WI38 (cell line): ENCODE measurements at regions not wholly inside any gene's neighbourhood (a gene's known extent, or its start where the extent isn't known, plus 50 kb on each side); places are given as distances from the start of the nearest gene placed in this dataset.

Experiments used
- H3K4me3 ChIP-seq: 2 replicates; pipeline ENCODE4 v1.5.1; 2011; ENCODE audit warnings: low read depth, mild to moderate bottlenecking, control low read depth, low read length
- TF ChIP-seq, protein P1 (sequence below): IDR thresholded peaks from 2 replicates; pipeline ENCODE4 v1.5.1; 2012; ENCODE audit warnings: low read depth, mild to moderate bottlenecking, control low read depth, low read length

DNA sequence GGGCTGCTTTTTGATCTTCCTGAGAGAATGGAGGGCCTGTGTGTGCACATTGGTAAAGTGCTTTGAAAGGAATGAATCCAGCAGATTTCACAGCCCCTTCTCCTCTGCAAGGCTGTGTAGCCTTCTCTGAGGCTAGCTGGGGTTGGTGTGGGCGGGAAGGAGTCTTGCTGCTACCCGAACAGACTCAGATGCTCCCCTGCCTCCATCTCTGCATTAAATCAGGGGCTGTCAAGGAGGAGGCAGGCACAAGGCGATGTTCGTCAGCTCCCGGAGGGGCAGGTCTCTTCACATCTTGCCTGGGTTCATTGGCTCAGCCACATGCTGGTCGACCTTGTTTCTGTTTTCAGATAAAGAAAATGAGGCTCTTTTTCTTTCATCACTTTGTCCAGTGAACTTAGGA is 291.5 kb upstream of the SULF2 start:
- TF ChIP-seq, protein P1, sequence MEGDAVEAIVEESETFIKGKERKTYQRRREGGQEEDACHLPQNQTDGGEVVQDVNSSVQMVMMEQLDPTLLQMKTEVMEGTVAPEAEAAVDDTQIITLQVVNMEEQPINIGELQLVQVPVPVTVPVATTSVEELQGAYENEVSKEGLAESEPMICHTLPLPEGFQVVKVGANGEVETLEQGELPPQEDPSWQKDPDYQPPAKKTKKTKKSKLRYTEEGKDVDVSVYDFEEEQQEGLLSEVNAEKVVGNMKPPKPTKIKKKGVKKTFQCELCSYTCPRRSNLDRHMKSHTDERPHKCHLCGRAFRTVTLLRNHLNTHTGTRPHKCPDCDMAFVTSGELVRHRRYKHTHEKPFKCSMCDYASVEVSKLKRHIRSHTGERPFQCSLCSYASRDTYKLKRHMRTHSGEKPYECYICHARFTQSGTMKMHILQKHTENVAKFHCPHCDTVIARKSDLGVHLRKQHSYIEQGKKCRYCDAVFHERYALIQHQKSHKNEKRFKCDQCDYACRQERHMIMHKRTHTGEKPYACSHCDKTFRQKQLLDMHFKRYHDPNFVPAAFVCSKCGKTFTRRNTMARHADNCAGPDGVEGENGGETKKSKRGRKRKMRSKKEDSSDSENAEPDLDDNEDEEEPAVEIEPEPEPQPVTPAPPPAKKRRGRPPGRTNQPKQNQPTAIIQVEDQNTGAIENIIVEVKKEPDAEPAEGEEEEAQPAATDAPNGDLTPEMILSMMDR: no peak

DNA sequence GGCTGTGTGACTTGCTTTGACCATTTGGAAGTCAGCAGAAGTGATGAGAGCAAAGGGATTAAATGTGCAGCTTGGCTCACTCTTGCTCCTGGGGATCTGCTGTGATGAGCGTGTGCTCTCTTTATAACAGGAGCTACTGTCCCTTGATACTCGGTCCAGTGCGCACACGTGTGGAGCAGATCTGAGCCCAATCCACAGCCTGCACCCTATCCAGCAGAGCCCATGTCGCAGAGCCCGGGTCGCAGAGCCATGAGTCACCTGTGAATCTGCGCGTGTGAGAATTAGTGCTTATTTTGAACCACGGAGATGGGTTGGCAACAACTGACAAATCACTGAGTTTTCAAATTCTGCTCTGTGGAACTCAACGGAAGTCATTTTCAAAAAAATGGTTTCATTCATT is 291.0 kb upstream of the SULF2 start:
- no peak overlapping the region for H3K4me3 ChIP-seq
- TF ChIP-seq, protein P1: no peak

More for the DNA sequence above, 291.5 kb upstream of the SULF2 start:
- no peak overlapping the region for H3K4me3 ChIP-seq

DNA sequence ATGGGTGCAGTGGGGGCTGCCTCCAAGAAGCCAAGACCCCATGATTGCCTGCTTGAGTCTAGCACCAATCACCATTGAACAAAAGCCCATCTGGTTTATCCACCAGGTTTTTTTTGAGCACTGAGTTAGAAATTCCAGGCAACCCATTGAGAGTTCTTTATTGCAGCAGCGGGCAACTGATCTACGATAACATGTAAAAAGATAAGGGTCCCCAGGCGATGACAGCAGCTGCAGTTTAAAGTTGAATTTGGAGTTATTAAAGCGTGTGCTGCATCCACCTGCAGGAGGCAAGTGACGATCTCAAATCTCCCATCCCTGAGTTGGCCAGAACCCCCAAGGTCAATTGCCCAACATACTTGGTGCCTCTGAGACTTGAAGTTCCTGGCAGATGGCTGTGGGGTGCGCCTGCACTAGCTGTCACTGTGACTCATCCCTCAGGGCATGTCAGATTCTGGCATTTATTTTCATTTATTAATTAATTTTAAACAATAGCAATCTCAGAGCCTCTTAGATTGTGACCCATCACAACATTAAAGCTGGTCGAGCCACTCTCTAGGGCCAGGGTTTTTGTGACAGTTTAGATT is 290.4 kb upstream of the SULF2 start:
- TF ChIP-seq, protein P1: no peak
- H3K4me3 ChIP-seq: no peak overlapping the region

DNA sequence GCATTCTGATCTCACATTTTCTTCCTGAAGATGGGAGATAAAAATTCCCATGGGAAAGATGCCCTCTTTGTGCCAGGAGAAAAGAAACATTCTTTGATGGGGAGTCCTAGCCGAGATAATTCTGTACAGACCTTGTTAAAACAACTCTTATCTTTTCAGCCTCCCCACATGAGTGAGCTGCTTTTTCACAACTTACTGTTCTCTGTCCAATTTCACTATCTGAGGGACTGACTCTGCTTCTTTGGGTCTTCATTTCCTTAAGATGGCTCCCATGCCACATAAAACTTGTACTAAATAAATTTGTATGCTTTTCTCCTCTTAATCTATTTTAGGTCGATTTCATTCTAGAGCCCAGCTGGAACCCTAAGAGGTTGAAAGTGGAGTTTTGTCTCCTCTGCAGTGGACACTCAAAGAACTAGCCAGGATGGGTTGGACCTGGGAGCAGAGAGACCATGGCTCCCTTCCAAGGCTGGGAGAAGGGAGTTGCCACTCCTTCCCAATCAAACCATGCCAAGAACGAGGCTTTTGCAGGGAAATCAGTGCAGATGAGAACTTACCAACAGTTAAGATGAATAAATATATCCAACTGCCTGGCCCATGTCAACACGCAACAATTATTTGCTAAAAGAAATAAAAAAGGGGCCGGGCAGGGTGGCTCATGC is 285.8 kb upstream of the SULF2 start:
- H3K4me3 ChIP-seq: no peak overlapping the region
- TF ChIP-seq, protein P1: no peak

DNA sequence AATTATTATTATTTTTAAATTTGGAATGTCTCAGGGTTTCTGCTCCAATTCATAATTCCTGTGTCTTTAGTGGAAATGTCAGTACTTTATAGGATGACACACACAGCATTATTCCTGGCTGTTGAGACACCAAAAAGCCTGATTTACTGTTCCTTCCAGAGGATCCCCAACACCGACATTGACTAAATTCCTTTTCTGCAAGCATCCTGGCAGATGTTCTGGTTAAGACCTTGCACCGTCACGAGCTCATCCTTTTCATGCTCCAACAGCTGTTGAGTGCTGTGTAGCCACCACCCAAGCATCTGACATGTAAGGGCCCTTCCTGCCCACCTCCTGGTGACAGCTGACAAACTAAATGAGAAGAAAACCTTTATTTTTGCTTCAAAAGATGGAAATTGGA is 284.3 kb upstream of the SULF2 start:
- no peak overlapping the region for H3K4me3 ChIP-seq
- TF ChIP-seq, protein P1: no peak

DNA sequence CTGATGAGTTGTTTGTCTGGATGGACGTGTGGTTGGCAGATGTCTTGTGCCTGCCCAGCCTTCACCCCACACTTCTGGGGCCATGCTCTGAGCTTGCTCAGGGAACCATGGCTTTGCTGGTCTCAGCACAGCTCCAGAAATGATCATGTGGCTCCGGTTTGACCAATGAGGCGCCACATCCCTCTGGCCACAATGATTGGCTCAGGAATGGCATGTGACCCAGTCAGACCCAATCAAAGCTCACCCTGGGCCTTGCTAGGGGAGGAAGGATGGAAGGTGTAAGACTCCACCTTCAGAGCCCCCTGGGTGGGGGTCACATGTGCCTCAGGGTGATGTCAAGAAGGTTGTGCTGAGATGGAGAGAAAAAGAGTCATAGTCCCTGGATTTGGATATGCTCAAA is 281.6 kb upstream of the SULF2 start:
- TF ChIP-seq, protein P1: no peak
- H3K4me3 ChIP-seq: no peak overlapping the region

DNA sequence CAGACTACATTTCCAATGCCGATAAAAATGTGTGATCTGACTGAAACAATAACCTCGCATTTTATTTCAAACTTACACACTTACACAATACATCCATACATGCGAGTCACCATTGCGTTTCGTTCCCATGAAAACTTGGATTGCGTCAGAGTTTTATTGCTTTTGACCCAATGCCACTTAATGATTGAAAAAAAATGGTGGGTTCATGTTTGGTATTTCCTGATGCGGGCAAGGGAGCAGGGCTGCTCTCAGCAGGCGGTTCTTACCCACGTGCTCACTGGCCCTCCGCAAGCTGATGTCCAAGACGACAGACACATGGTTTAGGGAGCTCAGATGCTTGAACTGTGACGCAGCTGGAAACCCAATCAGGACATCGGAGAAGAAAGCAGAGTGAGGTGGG is 281.0 kb upstream of the SULF2 start:
- H3K4me3 ChIP-seq: no peak overlapping the region
- TF ChIP-seq, protein P1: no peak
